ENCODE measurements at regions not wholly inside any gene's neighbourhood (a gene's known extent, or its start where the extent isn't known, plus 50 kb on each side); places are given as distances from the start of the nearest gene placed in this dataset.

- TF ChIP-seq CTCF (IDR thresholded peaks at IDR 0.05), result no peak
- no peak for TF ChIP-seq POLR2A (IDR thresholded peaks at IDR 0.05)
Observed at GRCh38 chr21:41576013-41576615, 68.2 kb upstream of the TMPRSS2 start.

Measured in uterus (tissue), 2 donors.